Duodenal mucosa (tissue), 2 donors: ENCODE measurements at regions not wholly inside any gene's neighbourhood (a gene's known extent, or its start where the extent isn't known, plus 50 kb on each side); places are given as distances from the start of the nearest gene placed in this dataset.

Experiments used
- H3K27ac ChIP-seq: one replicate; pipeline ENCODE4 v1.7.0; 2013; ENCODE audit warnings: low read depth, low read length
- H3K27me3 ChIP-seq, 2 donors: one replicate each; pipeline ENCODE4 v1.7.0; 2013; ENCODE audit warnings: low read length in 2 of 2, control low read depth in 1 of 2; ENCODE audit not compliant: insufficient read depth in 2 of 2, control insufficient read depth in 1 of 2
- H3K36me3 ChIP-seq, 2 donors: one replicate each; pipeline ENCODE4 v1.7.0; 2013; ENCODE audit warnings: low read length in 2 of 2, control low read depth in 1 of 2; ENCODE audit not compliant: insufficient read depth in 2 of 2, control insufficient read depth in 1 of 2
- H3K4me1 ChIP-seq, 2 donors: one replicate each; pipeline ENCODE4 v1.7.0; 2013; ENCODE audit warnings: low read length in 2 of 2, control low read depth in 1 of 2; ENCODE audit not compliant: insufficient read depth in 2 of 2, control insufficient read depth in 1 of 2
- H3K4me3 ChIP-seq, 2 donors: one replicate each; pipeline ENCODE4 v1.7.0; 2013; ENCODE audit warnings: low read length in 2 of 2, low read depth in 1 of 2
- H3K9ac ChIP-seq, 2 donors: one replicate each; pipeline ENCODE4 v1.7.0; 2013; ENCODE audit warnings: low read length in 2 of 2, low read depth in 1 of 2
- H3K9me3 ChIP-seq, 2 donors: one replicate each; pipeline ENCODE4 v1.7.0; 2013; ENCODE audit warnings: low read length in 2 of 2, control low read depth in 1 of 2; ENCODE audit not compliant: control insufficient read depth in 1 of 2

- H3K4me1 ChIP-seq: peaks cover 0 to 4% of the 10 kb centered on the region in 2 donors
- no peak overlapping the region for H3K4me3 ChIP-seq
- H3K9ac ChIP-seq: no peak overlapping the region
- H3K9me3 ChIP-seq: no peaks in the 10 kb centered on the region
- no peaks in the 10 kb centered on the region for H3K27me3 ChIP-seq
- no peak overlapping the region for H3K27ac ChIP-seq
- H3K36me3 ChIP-seq: no peaks in the 10 kb centered on the region
Measured at GRCh38 chr3:102233881-102234280, 200.9 kb upstream of the ZPLD1 start.

DNA sequence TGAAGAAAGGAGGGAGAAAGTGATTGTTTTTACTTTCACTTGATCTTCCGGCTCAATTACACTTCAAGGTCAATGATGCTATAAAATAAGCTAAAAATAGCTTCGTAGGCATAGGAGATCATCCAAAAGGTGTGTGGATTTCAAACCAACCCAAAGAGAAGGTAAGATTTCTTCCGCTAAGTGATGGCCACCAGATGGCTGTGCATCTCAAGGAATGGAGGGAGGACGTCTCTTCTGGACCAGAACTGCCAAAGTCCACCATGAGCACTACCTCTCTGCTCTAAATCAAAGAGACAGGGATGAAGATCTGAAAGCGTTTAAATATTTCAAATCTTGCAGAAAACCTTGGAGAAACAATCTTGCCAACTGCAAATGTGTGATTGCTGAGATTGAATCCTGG lies 199.1 kb upstream of the ZPLD1 start:
- Histone ChIP-seq H3K36me3 (no peaks in the 10 kb centered on the region), H3K4me3 (no peak overlapping the region), H3K9ac (no peak overlapping the region), H3K27ac (no peak overlapping the region), H3K4me1 (no peaks in the 10 kb centered on the region), H3K27me3 (no peaks in the 10 kb centered on the region), H3K9me3 (no peaks in the 10 kb centered on the region)

DNA sequence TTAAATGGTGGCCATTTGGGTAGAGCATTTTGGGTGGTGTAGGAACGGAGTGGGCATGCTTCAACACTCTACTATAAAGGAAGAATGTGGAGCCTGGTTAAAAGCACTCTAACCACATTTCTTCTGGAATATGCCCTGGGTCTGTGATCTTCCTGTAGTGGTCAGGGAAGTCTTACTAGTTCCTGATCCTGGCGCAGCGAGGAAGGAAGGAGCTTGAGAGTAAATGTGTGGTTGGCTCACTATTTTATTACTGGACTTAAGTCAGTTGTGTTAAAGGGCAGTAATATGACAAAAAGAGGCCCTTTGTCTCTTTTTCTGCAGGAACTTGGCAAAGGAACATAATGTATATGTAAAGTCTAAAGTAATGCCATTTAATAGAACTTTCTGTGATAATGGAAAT lies 197.6 kb upstream of the ZPLD1 start:
- H3K4me1 ChIP-seq: no peaks in the 10 kb centered on the region
- no peak overlapping the region for H3K27ac ChIP-seq
- no peak overlapping the region for H3K9ac ChIP-seq
- no peaks in the 10 kb centered on the region for H3K9me3 ChIP-seq
- H3K4me3 ChIP-seq: no peak overlapping the region
- no peaks in the 10 kb centered on the region for H3K36me3 ChIP-seq
- no peaks in the 10 kb centered on the region for H3K27me3 ChIP-seq

DNA sequence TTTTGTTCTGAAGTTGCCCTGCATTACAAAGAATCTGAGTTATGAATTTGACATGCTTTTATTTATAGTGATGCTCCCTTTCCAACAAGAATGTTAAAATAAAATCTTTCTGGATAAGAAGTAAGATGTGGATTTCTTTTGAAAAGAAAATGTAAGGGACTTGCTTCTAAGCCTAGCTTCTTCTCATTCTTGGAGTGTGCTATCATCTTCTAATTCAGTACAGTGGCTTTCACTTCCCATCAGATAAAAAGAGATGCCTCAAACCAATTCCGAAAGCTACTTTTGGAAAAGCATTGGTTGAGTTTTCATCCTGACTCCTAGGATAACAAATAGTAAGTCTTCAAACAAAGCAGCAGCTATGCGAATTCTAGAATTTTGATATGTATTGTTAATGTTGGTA lies 197.0 kb upstream of the ZPLD1 start:
- Histone ChIP-seq H3K9me3 (no peaks in the 10 kb centered on the region), H3K27ac (no peak overlapping the region), H3K4me3 (no peak overlapping the region), H3K36me3 (no peaks in the 10 kb centered on the region), H3K4me1 (no peaks in the 10 kb centered on the region), H3K27me3 (no peaks in the 10 kb centered on the region), H3K9ac (no peak overlapping the region)

- no peak overlapping the region for H3K9ac ChIP-seq
- H3K9me3 ChIP-seq: no peaks in the 10 kb centered on the region
- no peaks in the 10 kb centered on the region for H3K36me3 ChIP-seq
- no peaks in the 10 kb centered on the region for H3K4me1 ChIP-seq
- H3K27ac ChIP-seq: no peak overlapping the region
- no peaks in the 10 kb centered on the region for H3K27me3 ChIP-seq
- H3K4me3 ChIP-seq: no peak overlapping the region
Measured at GRCh38 chr3:102238362-102238761, 196.5 kb upstream of the ZPLD1 start.

- H3K36me3 ChIP-seq: no peaks in the 10 kb centered on the region
- no peaks in the 10 kb centered on the region for H3K9me3 ChIP-seq
- no peaks in the 10 kb centered on the region for H3K27me3 ChIP-seq
- H3K4me3 ChIP-seq: no peak overlapping the region
- H3K27ac ChIP-seq: no peak overlapping the region
- no peak overlapping the region for H3K9ac ChIP-seq
- no peaks in the 10 kb centered on the region for H3K4me1 ChIP-seq
Measured at GRCh38 chr3:102240720-102241119, 194.1 kb upstream of the ZPLD1 start.

DNA sequence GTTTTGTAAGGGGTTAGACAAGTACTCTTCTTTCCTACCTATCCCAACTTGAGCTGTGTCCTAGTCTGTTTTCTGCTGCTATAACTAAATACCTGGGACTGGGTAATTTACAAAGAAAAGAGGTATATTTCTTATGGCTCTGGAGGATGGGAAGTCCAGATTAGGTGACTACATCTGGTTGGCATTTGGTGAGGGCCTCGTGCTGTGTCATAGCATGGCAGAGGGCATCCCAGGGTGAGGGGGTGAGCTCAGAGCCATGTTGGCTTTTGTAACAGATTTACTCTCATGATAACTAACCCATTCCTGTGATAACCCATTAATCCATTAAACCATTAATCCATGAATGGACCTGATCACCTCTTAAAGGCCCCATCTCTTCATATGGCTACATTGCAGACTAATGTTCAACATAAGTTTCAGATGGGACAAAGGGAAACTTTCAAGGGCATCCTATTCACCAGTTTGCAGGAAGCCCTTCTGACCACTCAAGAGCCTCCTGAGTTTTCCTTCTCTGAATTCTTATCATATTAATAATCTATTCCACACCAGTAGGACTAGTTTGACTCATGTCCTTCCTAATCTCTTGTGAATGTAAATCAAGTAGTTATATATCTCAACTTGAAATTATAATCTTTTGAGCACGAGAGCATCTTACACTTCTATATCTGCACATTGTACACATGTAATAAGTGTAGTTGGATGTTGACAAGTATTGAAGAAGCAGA lies 185.7 kb upstream of the ZPLD1 start:
- no peaks in the 10 kb centered on the region for H3K9me3 ChIP-seq
- H3K4me3 ChIP-seq: no peak overlapping the region

DNA sequence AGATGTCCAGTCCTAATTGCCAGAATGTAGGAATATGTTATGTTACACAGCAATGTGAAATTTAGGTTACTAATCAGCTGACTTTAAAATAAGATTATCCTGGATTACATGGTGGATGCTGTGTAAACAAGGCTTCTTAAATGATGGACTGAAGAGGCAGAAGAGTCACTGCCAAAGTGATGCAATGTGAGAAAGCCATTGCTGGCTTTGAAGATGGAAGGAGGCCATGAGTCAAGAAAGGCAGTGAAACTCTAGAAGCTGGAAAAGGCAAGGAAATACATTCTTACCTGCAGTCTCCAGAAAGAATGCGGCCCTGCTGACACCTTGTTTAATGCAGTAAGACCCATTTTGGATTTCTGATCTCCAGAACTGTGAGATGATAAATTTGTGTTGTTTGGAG lies 179.1 kb upstream of the ZPLD1 start:
- Histone ChIP-seq H3K9ac (no peak overlapping the region), H3K27me3 (no peaks in the 10 kb centered on the region), H3K4me3 (no peak overlapping the region), H3K27ac (no peak overlapping the region), H3K9me3 (no peaks in the 10 kb centered on the region), H3K36me3 (no peaks in the 10 kb centered on the region), H3K4me1 (no peaks in the 10 kb centered on the region)

More for the DNA sequence above, 185.7 kb upstream of the ZPLD1 start:
- H3K4me1 ChIP-seq: no peaks in the 10 kb centered on the region
- H3K9ac ChIP-seq: no peak overlapping the region
- no peaks in the 10 kb centered on the region for H3K27me3 ChIP-seq
- no peak overlapping the region for H3K27ac ChIP-seq
- no peaks in the 10 kb centered on the region for H3K36me3 ChIP-seq

- no peak overlapping the region for H3K9ac ChIP-seq
- no peaks in the 10 kb centered on the region for H3K36me3 ChIP-seq
- H3K4me3 ChIP-seq: no peak overlapping the region
- H3K9me3 ChIP-seq: no peaks in the 10 kb centered on the region
- no peaks in the 10 kb centered on the region for H3K27me3 ChIP-seq
- no peak overlapping the region for H3K27ac ChIP-seq
- H3K4me1 ChIP-seq: no peaks in the 10 kb centered on the region
Measured at GRCh38 chr3:102258666-102259227, 176.1 kb upstream of the ZPLD1 start.

- Histone ChIP-seq H3K36me3 (no peaks in the 10 kb centered on the region), H3K9me3 (no peaks in the 10 kb centered on the region)
Measured at GRCh38 chr3:102259663-102260062, 175.2 kb upstream of the ZPLD1 start.

More at GRCh38 chr3:102259663-102260062, 175.2 kb upstream of the ZPLD1 start:
- no peaks in the 10 kb centered on the region for H3K27me3 ChIP-seq
- no peaks in the 10 kb centered on the region for H3K4me1 ChIP-seq
- H3K27ac ChIP-seq: no peak overlapping the region
- no peak overlapping the region for H3K9ac ChIP-seq
- H3K4me3 ChIP-seq: no peak overlapping the region
